ENCODE measurements at regions not wholly inside any gene's neighbourhood (a gene's known extent, or its start where the extent isn't known, plus 50 kb on each side); places are given as distances from the start of the nearest gene placed in this dataset.

GRCh38 chr4:13844740-13845139, 217.2 kb upstream of the BOD1L1 start:
- DNase-seq (ENCODE audit: low read depth in 3 of 3) = no peak

DNA sequence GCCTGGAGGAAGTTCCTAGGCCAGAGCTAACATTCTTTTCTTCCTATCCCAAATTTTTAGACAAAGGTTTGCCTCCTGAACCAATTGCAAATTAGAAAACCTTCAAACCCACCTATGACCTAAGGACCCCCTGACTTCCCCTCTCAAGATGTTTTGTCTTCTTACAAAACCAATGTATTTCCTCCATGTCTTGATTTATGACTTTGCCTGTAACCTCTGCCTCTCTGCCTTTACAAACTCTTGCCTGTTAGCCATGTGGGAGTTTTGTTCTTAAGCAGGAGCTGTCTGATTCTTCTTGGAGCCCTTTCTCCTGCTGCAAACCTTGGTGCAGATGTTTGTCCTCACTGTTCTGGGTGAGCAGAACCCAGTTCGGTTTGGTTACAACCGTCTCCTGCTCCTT, 222.3 kb upstream of the BOD1L1 start:
- no peak for DNase-seq (ENCODE audit: low read depth in 3 of 3)

DNA sequence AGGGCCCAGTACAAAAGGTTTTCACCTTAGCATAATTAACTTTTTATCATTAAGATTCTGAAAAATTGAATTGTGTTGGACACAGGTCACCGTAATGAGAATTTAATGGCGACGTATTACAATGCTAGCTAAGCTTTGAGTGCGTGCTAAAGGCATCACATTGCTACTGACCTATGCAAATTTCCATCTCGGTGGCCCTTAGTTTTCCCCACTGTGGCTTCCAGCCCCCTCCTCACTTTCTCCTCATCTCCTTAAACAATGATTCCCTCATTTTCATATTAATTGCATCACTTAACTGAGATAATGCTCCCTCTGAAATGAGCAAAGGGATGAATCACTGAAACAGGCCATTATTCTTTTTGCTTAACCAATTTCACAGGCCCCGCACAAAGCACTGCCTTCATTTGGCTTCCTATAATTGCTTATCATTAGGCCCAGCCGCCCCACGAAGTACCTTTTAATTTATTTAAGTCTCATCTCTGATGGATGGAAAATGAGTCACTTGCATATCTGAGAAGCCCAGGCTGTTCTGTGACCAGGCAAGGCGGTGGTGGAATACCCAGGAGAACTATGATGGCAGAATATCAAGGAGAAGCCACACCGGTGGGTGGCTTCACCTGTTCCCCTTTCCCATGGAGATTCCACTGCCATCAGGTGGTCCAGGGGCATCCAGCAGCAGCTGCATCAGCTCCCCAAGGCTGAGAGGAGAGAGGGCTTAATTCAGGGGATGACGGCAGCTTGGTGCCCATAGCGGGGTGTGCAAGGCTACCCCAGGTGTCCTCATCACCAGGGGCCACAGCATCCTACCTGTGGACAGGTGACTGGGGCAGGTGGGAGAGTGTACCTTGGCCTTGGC, 223.8 kb upstream of the BOD1L1 start:
- DNase-seq (ENCODE audit: low read depth in 3 of 3) = no peak

GRCh38 chr4:13852411-13852810, 224.9 kb upstream of the BOD1L1 start:
- DNase-seq (ENCODE audit: low read depth in 3 of 3) = no peak

GRCh38 chr4:13856387-13856786, 228.9 kb upstream of the BOD1L1 start:
- DNase-seq (ENCODE audit: low read depth in 3 of 3) = no peak

DNA sequence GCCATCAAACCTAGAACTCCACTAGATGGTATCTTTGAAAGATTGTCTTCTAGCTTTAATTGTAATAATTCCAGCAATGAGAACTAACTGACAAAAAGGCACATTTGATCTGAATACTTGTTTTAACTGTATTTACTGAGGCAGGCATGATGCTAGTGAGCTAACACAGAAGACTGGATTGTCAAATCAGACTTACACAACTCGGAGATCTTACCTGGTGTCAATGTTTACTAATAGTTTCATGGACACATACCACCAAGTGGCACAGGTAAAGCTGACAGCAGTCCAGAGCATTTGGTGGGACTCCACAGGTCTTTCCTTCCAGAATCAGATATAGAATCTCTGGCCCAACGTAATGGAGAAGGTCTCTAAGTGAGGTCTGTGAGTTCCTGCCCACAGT, 229.9 kb upstream of the BOD1L1 start:
- no peak for DNase-seq (ENCODE audit: low read depth in 3 of 3)

DNA sequence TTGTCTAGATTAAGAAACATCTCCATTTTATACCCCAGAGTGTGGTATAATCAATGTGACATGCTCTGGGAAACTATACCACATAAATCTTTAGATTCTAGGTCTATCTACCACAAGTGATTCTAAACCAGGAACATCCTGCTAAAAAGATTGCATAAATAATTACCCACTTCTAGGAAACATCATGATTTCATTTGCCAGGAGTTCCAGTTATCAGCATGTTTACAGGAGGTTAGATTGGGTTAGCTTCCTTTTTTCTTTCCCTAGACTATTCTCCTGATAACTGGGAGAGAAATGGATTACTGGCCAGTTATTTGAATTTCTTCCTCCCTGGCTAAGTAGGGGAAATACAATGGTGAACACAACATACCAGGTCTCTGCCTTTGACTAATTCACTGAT, 230.3 kb upstream of the BOD1L1 start:
- no peak for DNase-seq (ENCODE audit: low read depth in 3 of 3)

DNA sequence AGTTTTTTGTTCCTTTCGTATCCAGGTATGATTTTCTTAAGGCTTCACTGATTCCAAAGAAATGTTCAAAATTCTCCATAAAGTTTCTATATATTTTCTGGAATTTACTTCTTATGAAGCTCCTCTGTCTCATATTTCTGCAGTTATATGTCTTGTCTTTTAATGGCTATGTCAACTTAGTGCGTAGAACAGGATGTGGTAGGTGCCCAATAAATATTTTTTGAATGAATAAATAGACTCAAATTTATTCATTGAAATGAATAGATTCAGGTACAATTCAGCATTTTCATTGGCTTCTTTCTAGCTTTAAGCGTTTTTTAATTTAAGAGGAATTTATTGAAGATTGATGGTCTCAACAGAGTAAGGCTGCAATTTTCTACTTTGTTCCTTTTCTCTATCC, 231.9 kb upstream of the BOD1L1 start:
- DNase-seq (ENCODE audit: low read depth in 3 of 3) = no peak

GRCh38 chr4:13860126-13860525, 232.6 kb upstream of the BOD1L1 start:
- DNase-seq (ENCODE audit: low read depth in 3 of 3) = no peak

DNA sequence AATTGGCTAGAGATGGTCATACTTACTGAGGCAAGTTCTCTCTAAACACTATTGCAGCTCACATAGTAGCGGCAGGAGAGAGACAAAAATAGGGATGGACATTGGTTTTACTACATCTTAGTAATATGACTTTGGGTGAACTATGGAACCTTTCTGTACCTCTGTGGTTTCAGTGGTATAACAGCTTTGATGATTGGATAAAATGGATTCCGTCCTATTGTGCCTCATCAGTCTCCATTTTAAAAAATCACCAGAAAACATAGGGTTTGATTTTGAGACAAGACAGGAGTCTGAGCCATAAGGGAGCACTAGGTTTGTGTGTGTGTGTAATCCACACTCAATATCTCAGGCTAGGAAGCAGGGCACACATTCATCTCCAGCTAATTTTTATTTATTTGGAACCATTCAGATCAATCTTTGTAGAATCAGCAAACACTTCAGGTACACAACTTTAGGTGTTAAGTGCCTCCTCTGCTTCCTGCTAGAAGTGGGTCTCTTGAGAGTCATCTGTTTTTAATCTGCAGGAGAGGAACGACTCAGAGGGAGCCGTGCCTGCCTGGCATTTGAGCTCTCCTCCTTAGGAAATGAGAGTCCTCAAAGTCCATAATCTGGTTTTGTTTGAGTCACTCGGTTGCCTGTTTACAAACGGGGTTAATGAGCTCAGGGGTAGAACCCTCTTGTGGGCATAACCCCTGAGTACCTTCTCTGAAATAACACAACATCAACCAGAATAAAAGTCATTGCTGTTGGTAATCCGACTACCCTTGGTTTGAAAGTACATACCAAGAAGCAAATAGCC, 238.5 kb upstream of the BOD1L1 start:
- no peak for DNase-seq (ENCODE audit: low read depth in 3 of 3)

DNA sequence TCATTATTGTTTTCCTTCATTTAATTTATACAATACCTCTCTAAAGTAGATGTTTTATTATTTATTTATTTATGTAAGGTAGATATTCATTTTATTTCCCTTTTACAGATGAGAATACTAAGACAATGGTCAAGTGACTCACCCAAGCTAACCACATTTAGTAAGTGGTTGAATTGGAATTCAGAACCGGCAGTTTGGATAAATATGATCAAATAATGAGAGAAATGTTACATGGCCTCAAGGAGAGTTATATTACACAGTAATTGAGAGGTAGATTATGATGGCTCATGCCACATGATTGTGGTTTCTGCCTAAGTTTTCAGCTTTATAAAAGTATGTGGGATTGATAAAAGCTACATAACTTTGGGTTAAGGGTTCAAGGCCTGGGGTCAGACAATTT, 239.4 kb upstream of the BOD1L1 start:
- DNase-seq (ENCODE audit: low read depth in 3 of 3) = no peak

DNA sequence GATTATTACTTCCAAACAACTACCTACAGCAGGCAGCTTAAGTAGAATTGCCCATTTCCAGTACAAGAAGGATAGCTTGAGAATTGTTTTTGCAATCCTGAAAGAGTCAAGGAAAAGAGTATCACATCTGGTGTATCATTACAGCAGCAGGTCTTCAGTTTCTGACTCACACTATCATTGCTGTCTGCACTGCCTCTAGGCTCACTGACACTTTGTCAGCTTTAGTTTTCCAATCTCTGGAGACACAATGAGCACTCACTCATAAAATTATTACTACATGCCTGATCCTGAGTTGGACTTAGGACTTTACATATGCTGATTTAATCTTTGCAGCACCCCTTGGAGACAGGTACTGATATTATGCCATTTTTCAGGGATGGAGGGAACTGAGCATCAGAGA, 244.6 kb upstream of the BOD1L1 start:
- DNase-seq (ENCODE audit: low read depth in 3 of 3) = no peak

DNA sequence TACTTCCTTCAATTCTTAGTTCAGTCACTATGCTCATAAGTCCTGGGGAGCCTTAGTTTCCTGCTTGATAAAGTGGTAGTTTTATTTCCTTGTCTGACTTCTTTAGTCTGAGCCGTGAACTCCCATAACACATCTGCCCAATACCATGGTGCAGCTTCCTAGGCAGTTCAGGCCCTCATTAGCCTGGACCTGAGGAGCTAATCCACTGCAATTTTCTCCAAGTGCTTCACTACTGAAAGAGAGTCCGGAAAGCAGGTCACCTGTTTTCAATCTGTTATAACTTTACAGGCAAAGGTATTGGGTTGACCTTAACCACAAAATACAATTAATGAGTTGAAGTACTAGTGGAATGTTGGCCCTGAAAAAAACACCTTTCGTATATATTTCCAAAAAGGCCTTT, 245.4 kb upstream of the BOD1L1 start:
- DNase-seq (ENCODE audit: low read depth in 3 of 3) = no peak

DNA sequence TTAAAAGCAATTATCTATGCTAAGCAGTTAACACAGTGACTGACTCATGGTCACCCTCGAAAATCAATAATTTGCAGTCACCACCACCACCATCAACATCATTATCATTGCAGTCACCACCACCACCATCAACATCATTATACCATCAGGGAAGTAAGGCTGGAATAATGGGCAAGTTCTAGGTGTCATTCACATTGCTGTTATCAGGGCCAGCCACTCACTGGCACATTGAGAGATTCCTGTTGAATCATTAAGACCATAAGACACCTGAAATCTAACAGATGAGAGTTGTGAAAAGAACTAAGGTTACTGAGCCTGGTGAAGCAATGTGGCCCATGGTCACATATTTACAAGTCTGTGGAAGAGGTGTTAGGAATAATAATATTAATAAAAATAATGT, 247.7 kb upstream of the BOD1L1 start:
- no peak for DNase-seq (ENCODE audit: low read depth in 3 of 3)

GRCh38 chr4:13876131-13876530, 248.6 kb upstream of the BOD1L1 start:
- DNase-seq (ENCODE audit: low read depth in 3 of 3) = no peak

DNA sequence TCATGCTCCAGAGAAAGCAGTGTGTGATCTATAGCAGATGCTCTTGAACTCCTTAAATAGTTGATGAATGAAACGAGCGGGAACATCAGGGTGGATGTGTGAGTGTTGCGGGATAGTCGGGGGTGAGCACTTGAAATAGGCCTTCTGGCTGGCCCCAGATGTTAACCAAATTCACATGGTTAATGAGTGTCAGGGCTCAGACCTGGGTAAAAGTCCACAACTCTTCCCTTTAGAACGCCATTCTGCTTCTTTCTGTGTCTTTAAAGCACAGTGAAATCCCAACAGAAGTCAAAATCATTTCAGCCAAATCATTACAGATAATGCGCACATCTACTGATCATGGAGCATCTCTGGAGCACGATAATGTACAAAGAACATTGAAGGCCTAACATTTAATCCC, 249.4 kb upstream of the BOD1L1 start:
- no peak for DNase-seq (ENCODE audit: low read depth in 3 of 3)

DNA sequence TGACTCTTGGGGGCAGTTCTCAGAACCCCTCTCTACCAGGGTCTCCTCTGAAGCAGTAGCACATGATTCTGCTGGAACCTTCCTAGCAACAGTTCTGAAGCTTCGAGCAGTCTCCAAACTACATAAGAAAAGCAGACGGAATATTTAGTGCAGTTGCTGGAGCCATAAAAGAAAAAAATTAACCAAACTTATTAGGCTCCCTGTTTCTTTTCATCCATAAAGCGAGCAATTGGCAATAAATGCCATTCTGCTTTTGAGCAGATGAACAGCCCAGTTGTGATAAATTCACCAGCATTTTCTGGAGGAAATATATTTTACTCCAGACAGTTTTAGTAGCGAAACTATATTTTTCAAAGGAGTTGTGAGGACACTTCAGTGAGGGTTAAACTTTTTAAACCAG, 250.1 kb upstream of the BOD1L1 start:
- DNase-seq (ENCODE audit: low read depth in 3 of 3) = no peak

DNA sequence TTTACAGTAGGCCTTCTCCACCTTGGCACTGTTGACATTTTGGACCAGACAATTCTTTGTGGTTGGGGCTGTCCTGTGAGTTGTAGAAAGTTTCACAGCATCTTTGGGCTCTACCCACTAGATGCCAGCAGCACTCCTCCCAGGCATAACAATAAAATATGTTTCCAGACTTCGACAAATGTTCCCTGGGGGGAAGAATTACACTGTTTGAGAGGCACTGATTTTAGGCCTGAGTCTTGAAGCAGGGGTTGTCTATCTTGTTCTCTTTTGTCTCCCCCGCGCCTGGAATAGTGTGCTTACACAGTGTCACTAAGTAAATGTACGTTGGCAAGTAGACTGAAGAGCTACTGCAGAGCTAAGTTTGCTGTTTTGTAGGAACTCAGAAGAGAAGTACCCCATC, 254.4 kb upstream of the BOD1L1 start:
- DNase-seq (ENCODE audit: low read depth in 3 of 3) = no peak

- no peak for DNase-seq (ENCODE audit: low read depth in 3 of 3)
Measured at GRCh38 chr4:13887010-13887409, 259.5 kb upstream of the BOD1L1 start.

- DNase-seq (ENCODE audit: low read depth in 3 of 3) = no peak
Measured at GRCh38 chr4:13888112-13888511, 260.6 kb upstream of the BOD1L1 start.

DNA sequence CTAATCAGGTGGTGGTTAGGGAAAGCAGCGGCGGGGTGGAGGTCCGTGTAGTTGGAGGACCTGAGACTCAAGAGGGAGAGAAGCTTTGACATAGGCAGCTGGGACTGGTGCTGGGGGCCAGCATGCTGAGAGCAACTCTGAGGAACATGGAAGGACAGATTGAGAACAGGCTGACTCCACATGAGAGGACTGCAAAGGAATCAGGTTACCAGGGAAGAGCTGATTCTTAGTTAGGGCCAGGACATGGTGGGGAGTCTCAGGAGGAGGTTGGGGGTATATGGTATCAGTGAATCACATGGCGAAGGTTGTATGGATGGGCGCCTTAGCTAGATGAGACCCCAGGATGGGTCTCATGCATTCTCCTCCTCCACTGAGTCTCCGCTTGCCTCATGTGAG, 264.0 kb upstream of the BOD1L1 start:
- no peak for DNase-seq (ENCODE audit: low read depth in 3 of 3)

DNA sequence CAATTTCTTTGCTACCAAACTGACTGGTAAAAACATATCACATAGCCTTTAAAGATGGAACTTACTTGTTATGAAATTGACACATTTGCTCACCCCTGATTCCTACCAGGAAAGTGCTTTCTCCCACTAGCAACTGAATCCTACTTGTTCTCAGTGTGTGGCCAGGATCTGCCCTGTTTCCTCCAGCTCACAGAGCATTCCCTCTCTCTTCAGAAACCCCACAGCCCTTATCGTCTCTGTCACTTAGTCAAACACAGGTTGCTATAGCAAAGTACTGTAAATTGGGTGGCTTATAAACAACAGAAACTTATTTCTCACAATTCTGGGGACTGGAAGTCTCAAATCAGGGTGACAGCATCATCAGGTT, 265.2 kb upstream of the BOD1L1 start:
- DNase-seq (ENCODE audit: low read depth in 3 of 3) = no peak

GRCh38 chr4:13893211-13893610, 265.7 kb upstream of the BOD1L1 start:
- DNase-seq (ENCODE audit: low read depth in 3 of 3) = no peak

All from stimulated activated CD4-positive, alpha-beta T cell treated with anti-CD3 and anti-CD28 coated beads, TNF-alpha, amount 100 ng/mL, for 24 hours (primary cell).